ENCODE measurements at regions not wholly inside any gene's neighbourhood (a gene's known extent, or its start where the extent isn't known, plus 50 kb on each side); places are given as distances from the start of the nearest gene placed in this dataset.

GRCh38 chr9:13810510-13810909 lies 503.4 kb downstream of the NFIB start:
- no peaks in the 10 kb centered on the region for H3K36me3 Mint-ChIP-seq (ENCODE audit: low read depth, unreplicated experiment)
- no peak for TF ChIP-seq CTCF (IDR thresholded peaks at IDR 0.05; ENCODE audit: unreplicated experiment)
- no peaks in the 10 kb centered on the region for H3K27me3 Mint-ChIP-seq (ENCODE audit: unreplicated experiment)
- no peaks in the 10 kb centered on the region for H3K4me1 Mint-ChIP-seq (ENCODE audit: unreplicated experiment)
- no peaks in the 10 kb centered on the region for H3K9me3 Mint-ChIP-seq (ENCODE audit: unreplicated experiment)
- DNase-seq (ENCODE audit: low spot score): no peak
- no peak overlapping the region for H3K4me3 Mint-ChIP-seq (ENCODE audit: unreplicated experiment)
- H3K27ac Mint-ChIP-seq (ENCODE audit: unreplicated experiment): no peak overlapping the region

GRCh38 chr9:13809401-13809800 lies 504.5 kb downstream of the NFIB start:
- no peaks in the 10 kb centered on the region for H3K27me3 Mint-ChIP-seq (ENCODE audit: unreplicated experiment)
- H3K4me1 Mint-ChIP-seq (ENCODE audit: unreplicated experiment): no peaks in the 10 kb centered on the region
- no peak overlapping the region for H3K4me3 Mint-ChIP-seq (ENCODE audit: unreplicated experiment)
- DNase-seq (ENCODE audit: low spot score): no peak
- TF ChIP-seq CTCF (IDR thresholded peaks at IDR 0.05; ENCODE audit: unreplicated experiment): no peak
- no peaks in the 10 kb centered on the region for H3K9me3 Mint-ChIP-seq (ENCODE audit: unreplicated experiment)
- no peaks in the 10 kb centered on the region for H3K36me3 Mint-ChIP-seq (ENCODE audit: low read depth, unreplicated experiment)
- no peak overlapping the region for H3K27ac Mint-ChIP-seq (ENCODE audit: unreplicated experiment)

- Mint-ChIP-seq H3K27ac (ENCODE audit: unreplicated experiment) (no peak overlapping the region), H3K27me3 (ENCODE audit: unreplicated experiment) (no peaks in the 10 kb centered on the region), H3K4me3 (ENCODE audit: unreplicated experiment) (no peak overlapping the region), H3K36me3 (ENCODE audit: low read depth, unreplicated experiment) (no peaks in the 10 kb centered on the region), H3K9me3 (ENCODE audit: unreplicated experiment) (no peaks in the 10 kb centered on the region), H3K4me1 (ENCODE audit: unreplicated experiment) (no peaks in the 10 kb centered on the region)
- TF ChIP-seq CTCF (IDR thresholded peaks at IDR 0.05; ENCODE audit: unreplicated experiment): no peak
- no peak for DNase-seq (ENCODE audit: low spot score)
These were observed 506.8 kb downstream of the NFIB start for GRCh38 chr9:13807118-13807517.

GRCh38 chr9:13806714-13807113 lies 507.2 kb downstream of the NFIB start:
- no peaks in the 10 kb centered on the region for H3K4me1 Mint-ChIP-seq (ENCODE audit: unreplicated experiment)
- H3K27me3 Mint-ChIP-seq (ENCODE audit: unreplicated experiment): no peaks in the 10 kb centered on the region
- H3K36me3 Mint-ChIP-seq (ENCODE audit: low read depth, unreplicated experiment): no peaks in the 10 kb centered on the region
- H3K27ac Mint-ChIP-seq (ENCODE audit: unreplicated experiment): no peak overlapping the region
- no peak for TF ChIP-seq CTCF (IDR thresholded peaks at IDR 0.05; ENCODE audit: unreplicated experiment)
- H3K4me3 Mint-ChIP-seq (ENCODE audit: unreplicated experiment): no peak overlapping the region
- H3K9me3 Mint-ChIP-seq (ENCODE audit: unreplicated experiment): no peaks in the 10 kb centered on the region
- DNase-seq (ENCODE audit: low spot score): no peak

- Mint-ChIP-seq H3K36me3 (ENCODE audit: low read depth, unreplicated experiment) (no peaks in the 10 kb centered on the region), H3K4me1 (ENCODE audit: unreplicated experiment) (no peaks in the 10 kb centered on the region), H3K27ac (ENCODE audit: unreplicated experiment) (no peak overlapping the region), H3K4me3 (ENCODE audit: unreplicated experiment) (no peak overlapping the region), H3K9me3 (ENCODE audit: unreplicated experiment) (no peaks in the 10 kb centered on the region), H3K27me3 (ENCODE audit: unreplicated experiment) (no peaks in the 10 kb centered on the region)
- no peak for TF ChIP-seq CTCF (IDR thresholded peaks at IDR 0.05; ENCODE audit: unreplicated experiment)
- DNase-seq (ENCODE audit: low spot score): no peak
These were observed 508.4 kb downstream of the NFIB start for GRCh38 chr9:13805546-13805945.

Data from endothelial cell (in vitro differentiated cells).